ENCODE measurements at regions not wholly inside any gene's neighbourhood (a gene's known extent, or its start where the extent isn't known, plus 50 kb on each side); places are given as distances from the start of the nearest gene placed in this dataset.

DNA sequence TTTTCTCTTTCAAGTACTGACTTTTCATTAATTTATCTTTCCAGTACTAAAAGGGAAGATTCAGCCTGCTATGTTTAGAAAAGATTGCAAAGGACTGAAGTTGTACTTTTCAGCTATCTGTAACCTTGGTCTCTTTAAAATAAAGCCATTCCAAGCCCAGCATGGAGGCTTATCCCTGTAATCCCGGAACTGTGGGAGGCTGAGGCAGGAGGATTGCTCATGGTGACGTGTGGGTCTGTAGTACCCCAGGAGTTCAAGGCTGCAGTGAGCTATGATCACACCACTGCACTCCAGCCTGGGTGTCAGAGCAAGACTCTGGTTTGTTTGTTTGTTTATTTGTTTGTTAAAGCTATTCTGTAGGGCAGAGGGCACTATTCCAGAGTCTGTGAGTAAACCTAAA lies 50.6 kb upstream of the TMEM170B start:
- TF ChIP-seq GATA2 (IDR thresholded peaks at IDR 0.05; ENCODE audit: low read depth, low read length) = no peak
- TF ChIP-seq GATA3 (IDR thresholded peaks at IDR 0.05; ENCODE audit: low read depth, low read length) = no peak

DNA sequence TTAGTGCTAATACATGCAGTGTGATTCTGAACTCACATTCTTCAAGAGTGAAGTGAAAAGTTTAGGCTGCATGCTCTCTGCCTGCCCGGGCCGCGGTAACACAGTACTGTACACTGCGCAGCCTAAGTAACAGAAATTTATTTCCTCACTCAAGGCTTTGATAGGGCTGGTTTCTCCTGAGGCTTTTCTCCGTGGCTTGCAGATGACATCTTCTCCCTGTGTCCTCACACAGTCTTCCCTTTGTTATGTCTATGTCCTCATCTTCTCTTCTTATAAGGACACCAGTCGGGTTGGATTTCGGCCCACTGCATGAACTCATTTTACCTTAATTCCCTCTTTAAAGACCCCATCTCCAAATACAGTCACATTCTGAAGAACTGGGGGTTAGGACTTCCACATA lies 51.1 kb upstream of the TMEM170B start:
- TF ChIP-seq GATA2 (IDR thresholded peaks at IDR 0.05; ENCODE audit: low read depth, low read length) (no peak), GATA3 (IDR thresholded peaks at IDR 0.05; ENCODE audit: low read depth, low read length) (no peak)

DNA sequence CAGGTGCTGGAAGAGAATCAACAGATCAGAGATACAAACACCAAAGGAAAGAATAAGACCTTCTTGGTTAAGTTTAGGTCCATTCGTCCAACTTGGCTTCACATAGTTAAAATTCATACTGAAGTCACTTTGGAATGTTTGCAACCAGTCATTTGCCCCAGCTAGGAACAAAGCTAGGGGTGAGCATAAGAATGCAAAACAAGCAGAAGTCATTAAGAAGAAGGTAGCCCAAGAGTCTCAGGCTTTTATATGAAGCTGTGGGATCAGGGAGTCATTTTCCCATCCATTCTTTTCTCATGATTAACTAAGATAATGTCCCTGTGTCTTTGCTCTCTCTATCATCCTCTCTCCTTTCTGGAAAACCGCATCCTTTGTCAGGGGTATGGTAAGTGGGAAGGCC lies 51.5 kb upstream of the TMEM170B start:
- TF ChIP-seq GATA2 (IDR thresholded peaks at IDR 0.05; ENCODE audit: low read depth, low read length) (no peak), GATA3 (IDR thresholded peaks at IDR 0.05; ENCODE audit: low read depth, low read length) (no peak)

DNA sequence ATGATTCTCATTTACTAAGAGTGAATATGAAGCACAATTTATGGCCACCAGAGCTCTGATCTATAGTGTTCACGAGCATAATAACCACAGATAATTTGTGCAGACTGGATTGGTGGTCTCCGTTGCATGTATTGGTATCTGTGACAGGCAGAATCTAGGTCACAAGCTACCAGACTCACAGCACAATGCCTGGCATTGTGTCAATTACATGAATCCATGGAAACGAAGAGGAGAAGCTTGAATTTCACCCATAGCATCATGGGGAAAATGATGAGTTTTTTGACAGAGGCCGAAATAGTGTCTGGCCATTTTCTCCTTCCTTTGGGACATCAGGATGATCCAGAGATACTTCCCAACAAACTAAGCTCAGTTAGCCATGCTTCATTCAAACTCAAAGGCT lies 52.3 kb upstream of the TMEM170B start:
- TF ChIP-seq GATA2 (IDR thresholded peaks at IDR 0.05; ENCODE audit: low read depth, low read length) = no peak
- TF ChIP-seq GATA3 (IDR thresholded peaks at IDR 0.05; ENCODE audit: low read depth, low read length) = no peak

DNA sequence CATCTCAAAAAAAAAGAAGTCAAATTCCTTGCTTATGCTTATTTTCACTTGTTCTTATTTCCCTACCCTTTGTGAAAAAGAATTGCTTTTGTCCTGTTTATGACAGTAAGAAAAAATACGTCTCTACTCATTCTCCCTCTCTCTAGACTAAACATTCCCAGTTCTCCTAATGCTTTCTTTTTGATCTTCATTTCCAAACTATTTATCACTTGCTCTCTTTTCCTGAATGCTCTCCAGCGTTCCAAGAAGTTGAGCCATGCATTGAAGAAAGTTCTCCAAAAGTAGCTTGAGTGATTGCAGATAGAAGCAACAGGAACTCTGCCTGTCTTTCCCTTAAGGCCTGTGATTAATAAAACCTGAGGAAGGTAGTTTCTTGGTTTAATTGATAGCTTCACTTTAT lies 53.1 kb upstream of the TMEM170B start:
- TF ChIP-seq GATA3 (IDR thresholded peaks at IDR 0.05; ENCODE audit: low read depth, low read length) (no peak), GATA2 (IDR thresholded peaks at IDR 0.05; ENCODE audit: low read depth, low read length) (no peak)

DNA sequence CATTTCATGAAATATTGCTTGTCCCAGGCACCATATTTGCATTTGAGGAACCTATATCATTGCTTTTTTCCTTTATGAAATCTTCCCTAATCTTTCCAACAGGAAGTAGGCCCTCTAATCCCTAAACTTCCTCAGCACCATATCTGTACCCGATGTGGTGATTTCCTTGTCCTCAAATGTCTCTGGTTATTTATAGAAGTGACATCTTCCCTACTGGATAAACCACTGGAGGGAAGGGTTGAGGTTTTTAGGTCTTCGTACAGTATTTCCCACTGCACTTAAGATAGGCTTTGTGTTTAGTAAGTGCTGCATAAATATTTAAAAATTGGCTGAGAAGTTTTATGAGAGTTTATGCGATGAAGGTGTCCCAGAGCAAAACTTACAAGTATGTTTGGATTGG lies 54.9 kb upstream of the TMEM170B start:
- TF ChIP-seq GATA2 (IDR thresholded peaks at IDR 0.05; ENCODE audit: low read depth, low read length) = no peak

DNA sequence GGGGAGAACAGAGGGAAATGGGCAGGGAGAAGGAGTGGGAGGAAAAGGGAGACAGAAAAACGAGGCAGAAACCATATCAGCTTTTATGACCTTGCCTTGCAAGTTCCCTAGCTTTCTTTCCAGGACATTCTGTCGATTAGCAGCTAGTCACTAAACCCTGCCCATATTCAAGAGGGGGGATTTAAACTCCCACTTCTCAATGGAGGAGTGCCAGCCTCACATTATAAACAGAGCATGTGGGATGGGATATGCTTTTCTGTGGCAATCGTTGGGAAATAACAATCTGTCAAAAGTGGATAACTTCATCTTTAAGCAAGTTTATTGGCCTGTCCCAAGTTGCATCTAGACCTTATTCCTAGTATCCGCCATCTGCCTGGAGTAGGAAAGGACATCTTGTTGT lies 57.0 kb upstream of the TMEM170B start:
- no peak for TF ChIP-seq GATA3 (IDR thresholded peaks at IDR 0.05; ENCODE audit: low read depth, low read length)
- no peak for TF ChIP-seq GATA2 (IDR thresholded peaks at IDR 0.05; ENCODE audit: low read depth, low read length)

DNA sequence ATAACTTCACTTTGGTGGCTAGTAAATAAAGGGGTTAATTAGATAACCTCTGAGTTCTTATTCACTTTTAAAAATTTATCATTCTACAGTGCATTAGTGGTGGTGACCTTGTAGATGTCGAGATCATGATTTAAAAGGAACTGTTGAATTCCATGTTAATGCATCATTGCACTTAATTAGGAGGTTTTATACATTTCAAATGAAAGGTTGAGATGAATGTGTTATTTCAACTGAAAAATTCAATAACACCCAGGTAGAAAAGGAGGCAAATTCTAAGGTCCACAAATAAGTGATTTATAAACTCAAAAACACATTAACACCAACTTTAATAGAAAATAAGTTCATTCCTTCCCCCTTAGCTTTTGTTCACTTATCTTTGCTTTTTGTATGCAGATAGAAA lies 58.3 kb upstream of the TMEM170B start:
- TF ChIP-seq GATA3 (IDR thresholded peaks at IDR 0.05; ENCODE audit: low read depth, low read length) (no peak), GATA2 (IDR thresholded peaks at IDR 0.05; ENCODE audit: low read depth, low read length) (no peak)

DNA sequence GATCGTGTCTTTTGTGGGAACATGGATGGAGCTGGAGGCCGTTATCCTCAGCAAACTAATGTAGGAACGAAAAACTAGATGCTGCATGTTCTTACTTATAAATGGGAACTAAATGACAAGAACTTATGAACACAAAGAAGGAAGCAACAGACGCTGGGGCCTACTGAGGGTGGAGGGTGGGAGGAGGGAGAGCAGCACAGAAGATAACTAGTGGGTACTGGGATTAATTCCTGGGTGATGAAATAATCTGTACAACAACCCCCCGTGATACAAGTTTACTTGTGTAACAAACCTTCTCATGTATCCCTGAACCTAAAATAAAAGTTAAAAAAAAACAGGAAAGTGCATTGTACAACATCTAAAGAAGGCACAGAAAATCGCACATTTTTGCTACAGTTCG lies 59.0 kb upstream of the TMEM170B start:
- TF ChIP-seq GATA2 (IDR thresholded peaks at IDR 0.05; ENCODE audit: low read depth, low read length) (no peak), GATA3 (IDR thresholded peaks at IDR 0.05; ENCODE audit: low read depth, low read length) (no peak)

DNA sequence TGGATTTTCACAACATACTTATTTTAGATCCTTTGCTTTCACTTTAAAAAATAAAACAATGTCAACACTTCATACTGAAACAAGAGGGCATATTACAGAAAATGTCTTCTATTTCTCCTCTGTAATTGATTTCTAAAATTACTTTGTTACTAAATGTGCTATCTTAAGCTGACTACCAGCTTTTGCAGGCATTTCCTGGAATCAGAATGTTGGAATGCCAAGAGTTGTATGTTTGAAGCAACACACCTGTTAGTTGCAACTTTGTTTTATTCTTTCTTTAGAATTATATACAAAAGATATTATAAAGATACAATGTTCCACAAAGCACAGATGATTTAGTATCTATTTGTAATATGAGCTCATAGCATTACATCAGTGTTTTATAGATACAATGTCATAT lies 62.5 kb upstream of the TMEM170B start:
- TF ChIP-seq GATA3 (IDR thresholded peaks at IDR 0.05; ENCODE audit: low read depth, low read length) (no peak), GATA2 (IDR thresholded peaks at IDR 0.05; ENCODE audit: low read depth, low read length) (no peak)

DNA sequence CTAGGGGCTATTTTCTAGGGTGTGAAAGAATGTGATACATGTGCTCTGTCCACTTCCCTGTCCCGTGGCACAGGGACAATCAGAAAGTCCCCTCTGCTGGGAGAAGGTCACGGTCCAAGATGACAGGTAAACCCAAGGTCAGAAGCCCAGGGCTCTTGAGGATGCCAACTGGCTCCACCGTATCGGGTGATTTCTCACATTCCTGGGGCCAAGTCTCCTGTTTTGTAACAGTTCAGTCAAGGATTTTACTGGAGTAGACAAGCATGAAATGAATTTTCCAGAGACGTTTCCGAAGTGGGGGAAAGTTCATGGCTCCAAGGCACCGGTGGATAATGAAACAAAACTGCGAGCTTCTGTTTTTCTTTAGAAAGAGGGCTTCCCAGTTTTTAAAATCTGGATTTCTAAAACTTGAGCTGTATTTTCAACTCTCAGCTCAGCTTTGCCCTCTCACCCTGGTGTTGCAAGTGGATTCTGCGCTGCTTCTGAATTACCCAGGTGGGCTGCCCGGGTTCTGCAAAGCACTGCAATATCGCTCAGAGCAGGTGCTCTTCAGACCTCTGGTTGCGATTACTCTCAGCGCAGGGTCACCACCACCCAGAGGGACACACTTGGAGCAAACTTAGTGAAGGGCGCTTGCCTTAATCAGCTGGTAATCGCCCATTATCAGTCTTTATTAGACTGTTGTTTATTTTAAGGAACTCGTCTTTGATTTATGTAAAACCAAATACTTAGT lies 64.4 kb upstream of the TMEM170B start:
- TF ChIP-seq GATA2 (IDR thresholded peaks at IDR 0.05; ENCODE audit: low read depth, low read length) = no peak
- no peak for TF ChIP-seq GATA3 (IDR thresholded peaks at IDR 0.05; ENCODE audit: low read depth, low read length)

DNA sequence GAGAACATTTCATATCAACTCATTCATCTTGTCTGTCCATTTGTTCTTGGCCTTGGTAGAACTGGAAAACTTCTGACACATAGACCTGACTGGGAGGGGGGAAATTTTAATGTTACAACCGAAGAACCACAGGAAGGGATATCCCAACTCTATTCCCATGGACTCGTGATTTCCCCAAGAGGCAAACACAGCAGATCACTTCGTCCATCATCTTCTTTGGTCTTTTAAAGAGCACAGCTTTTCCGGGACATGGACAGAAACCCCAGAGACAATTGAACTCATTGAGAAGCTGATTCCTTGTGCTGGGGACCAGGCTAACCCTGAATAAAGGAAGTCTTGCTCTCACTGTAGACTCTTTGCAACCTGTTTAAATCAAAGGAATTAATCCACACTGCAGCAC lies 66.3 kb upstream of the TMEM170B start:
- TF ChIP-seq GATA2 (IDR thresholded peaks at IDR 0.05; ENCODE audit: low read depth, low read length) (no peak), GATA3 (IDR thresholded peaks at IDR 0.05; ENCODE audit: low read depth, low read length) (no peak)

DNA sequence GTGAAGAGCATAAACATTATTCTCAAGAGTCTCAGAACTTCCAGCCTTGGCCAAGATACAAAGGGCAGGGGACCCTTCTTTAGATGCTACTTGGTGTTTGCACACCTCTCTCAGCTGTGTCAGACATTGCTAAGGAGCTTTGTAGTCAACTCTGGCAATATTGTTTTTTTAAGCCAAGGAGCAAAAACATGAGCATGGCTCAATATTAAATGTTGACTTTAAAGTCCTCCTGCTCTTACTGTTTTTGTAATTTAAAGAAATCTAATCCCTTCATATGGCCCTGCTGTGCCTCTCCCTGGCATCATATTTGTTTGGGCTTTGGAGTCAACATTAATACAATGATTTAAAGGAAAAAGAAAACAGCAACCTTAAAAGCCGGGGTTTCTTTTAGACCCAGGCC lies 67.9 kb upstream of the TMEM170B start:
- TF ChIP-seq GATA3 (IDR thresholded peaks at IDR 0.05; ENCODE audit: low read depth, low read length) (no peak), GATA2 (IDR thresholded peaks at IDR 0.05; ENCODE audit: low read depth, low read length) (no peak)

DNA sequence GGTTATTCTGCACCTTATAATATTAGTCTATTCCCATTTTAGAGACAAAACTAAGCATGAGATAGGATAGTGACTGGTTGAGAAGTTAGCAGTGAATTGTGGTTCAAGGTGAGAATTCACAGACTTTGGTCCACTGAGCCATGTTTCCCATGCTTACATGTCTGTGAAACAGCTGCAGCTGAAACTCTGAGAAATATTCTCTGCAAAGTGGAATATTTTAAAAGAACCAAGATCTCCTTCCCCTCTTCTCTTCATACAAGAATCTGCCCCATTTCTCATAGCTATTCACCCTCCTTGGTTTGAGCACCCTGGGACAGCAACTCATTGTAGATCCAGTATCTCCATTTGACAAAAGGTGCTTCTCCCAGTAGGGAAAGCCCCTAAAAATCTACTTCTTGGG lies 70.2 kb upstream of the TMEM170B start:
- no peak for TF ChIP-seq GATA2 (IDR thresholded peaks at IDR 0.05; ENCODE audit: low read depth, low read length)
- TF ChIP-seq GATA3 (IDR thresholded peaks at IDR 0.05; ENCODE audit: low read depth, low read length) = no peak

DNA sequence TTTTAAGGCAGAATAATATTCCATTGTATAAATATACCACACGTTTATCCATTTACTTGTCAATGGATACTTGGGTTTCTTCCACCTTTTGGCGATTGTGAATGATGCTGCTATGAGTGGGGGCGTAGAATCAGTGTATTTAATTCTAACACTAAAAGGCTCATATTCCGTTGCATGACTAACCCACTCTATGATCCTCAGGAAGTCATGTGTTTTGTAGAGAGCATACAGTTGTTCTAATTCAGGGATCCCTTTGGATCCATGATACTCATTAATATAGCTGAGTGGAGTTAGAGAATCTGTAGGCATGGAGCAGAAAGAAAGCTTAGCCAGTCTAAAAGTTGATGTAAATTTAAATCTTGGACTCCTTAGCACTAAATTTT lies 74.2 kb upstream of the TMEM170B start:
- TF ChIP-seq GATA2 (IDR thresholded peaks at IDR 0.05; ENCODE audit: low read depth, low read length) = no peak
- no peak for TF ChIP-seq GATA3 (IDR thresholded peaks at IDR 0.05; ENCODE audit: low read depth, low read length)

All from SH-SY5Y (cell line).